Skeletal muscle tissue (tissue), 3 donors: ENCODE measurements at regions not wholly inside any gene's neighbourhood (a gene's known extent, or its start where the extent isn't known, plus 50 kb on each side); places are given as distances from the start of the nearest gene placed in this dataset.

ENCODE experiments used
- H3K27ac ChIP-seq: one replicate; pipeline ENCODE4 v1.7.0; 2013; ENCODE audit warnings: mild to moderate bottlenecking, low read depth, low read length, inconsistent platforms
- H3K27me3 ChIP-seq, 3 donors: one replicate each; pipeline ENCODE4 v1.7.0; 2013; ENCODE audit warnings: low read length in 3 of 3; ENCODE audit not compliant: control insufficient read depth in 3 of 3, insufficient read depth in 3 of 3
- H3K36me3 ChIP-seq, 3 donors: one replicate each; pipeline ENCODE4 v1.7.0; 2013; ENCODE audit warnings: low read length in 3 of 3; ENCODE audit not compliant: control insufficient read depth in 3 of 3, insufficient read depth in 3 of 3
- H3K4me1 ChIP-seq, 3 donors: one replicate each; pipeline ENCODE4 v1.7.0; 2013; ENCODE audit warnings: low read length in 3 of 3, mild to moderate bottlenecking in 3 of 3; ENCODE audit not compliant: control insufficient read depth in 3 of 3, insufficient read depth in 3 of 3
- H3K4me3 ChIP-seq, 3 donors: one replicate each; pipeline ENCODE4 v1.7.0; 2013; ENCODE audit warnings: low read length in 3 of 3
- H3K9ac ChIP-seq, 3 donors: one replicate each; pipeline ENCODE4 v1.7.0; 2013; ENCODE audit warnings: low read length in 3 of 3, mild to moderate bottlenecking in 3 of 3, moderate library complexity in 2 of 3, low read depth in 1 of 3
- H3K9me3 ChIP-seq, 3 donors: one replicate each; pipeline ENCODE4 v1.7.0; 2013; ENCODE audit warnings: low read length in 3 of 3; ENCODE audit not compliant: control insufficient read depth in 3 of 3
- donor health status: Osteomylitis.

GRCh38 chr9:111197256-111197655, 132.8 kb downstream of the OR2K2 start:
- Histone ChIP-seq H3K27ac (no peak overlapping the region), H3K4me3 (no peak overlapping the region), H3K9ac (no peak overlapping the region), H3K9me3 (no peaks in the 10 kb centered on the region), H3K27me3 (no peaks in the 10 kb centered on the region), H3K36me3 (no peaks in the 10 kb centered on the region), H3K4me1 (no peaks in the 10 kb centered on the region)

GRCh38 chr9:111195766-111196165, 134.3 kb downstream of the OR2K2 start:
- Histone ChIP-seq H3K4me1 (no peaks in the 10 kb centered on the region), H3K36me3 (no peaks in the 10 kb centered on the region), H3K27me3 (no peaks in the 10 kb centered on the region), H3K9ac (no peak overlapping the region), H3K4me3 (no peak overlapping the region), H3K9me3 (no peaks in the 10 kb centered on the region), H3K27ac (no peak overlapping the region)

GRCh38 chr9:111193095-111193494, 136.9 kb downstream of the OR2K2 start:
- no peak overlapping the region for H3K4me3 ChIP-seq
- H3K4me1 ChIP-seq, result no peaks in the 10 kb centered on the region
- no peaks in the 10 kb centered on the region for H3K36me3 ChIP-seq
- no peak overlapping the region for H3K27ac ChIP-seq
- H3K9me3 ChIP-seq, result no peaks in the 10 kb centered on the region
- H3K9ac ChIP-seq, result no peak overlapping the region
- no peaks in the 10 kb centered on the region for H3K27me3 ChIP-seq

- H3K9me3 ChIP-seq, result no peaks in the 10 kb centered on the region
- no peaks in the 10 kb centered on the region for H3K36me3 ChIP-seq
- H3K27me3 ChIP-seq, result no peaks in the 10 kb centered on the region
- H3K9ac ChIP-seq, result no peak overlapping the region
- no peak overlapping the region for H3K27ac ChIP-seq
- no peak overlapping the region for H3K4me3 ChIP-seq
- no peaks in the 10 kb centered on the region for H3K4me1 ChIP-seq
These were observed 137.4 kb downstream of the OR2K2 start for GRCh38 chr9:111192650-111193049.

- H3K27me3 ChIP-seq, result no peaks in the 10 kb centered on the region
- H3K9ac ChIP-seq, result no peak overlapping the region
- no peak overlapping the region for H3K4me3 ChIP-seq
- H3K4me1 ChIP-seq, result no peaks in the 10 kb centered on the region
- no peak overlapping the region for H3K27ac ChIP-seq
- no peaks in the 10 kb centered on the region for H3K9me3 ChIP-seq
- no peaks in the 10 kb centered on the region for H3K36me3 ChIP-seq
These were observed 139.7 kb downstream of the OR2K2 start for GRCh38 chr9:111190347-111190746.

GRCh38 chr9:111187376-111187775, 142.6 kb downstream of the OR2K2 start:
- Histone ChIP-seq H3K27me3 (no peaks in the 10 kb centered on the region), H3K9me3 (no peaks in the 10 kb centered on the region), H3K4me1 (no peaks in the 10 kb centered on the region)

GRCh38 chr9:111186021-111186530, 143.9 kb downstream of the OR2K2 start:
- H3K36me3 ChIP-seq, result no peaks in the 10 kb centered on the region
- no peak overlapping the region for H3K9ac ChIP-seq
- no peaks in the 10 kb centered on the region for H3K4me1 ChIP-seq
- no peaks in the 10 kb centered on the region for H3K9me3 ChIP-seq
- no peak overlapping the region for H3K4me3 ChIP-seq
- no peaks in the 10 kb centered on the region for H3K27me3 ChIP-seq
- no peak overlapping the region for H3K27ac ChIP-seq

More at GRCh38 chr9:111187376-111187775, 142.6 kb downstream of the OR2K2 start:
- no peak overlapping the region for H3K27ac ChIP-seq
- H3K9ac ChIP-seq, result no peak overlapping the region
- no peaks in the 10 kb centered on the region for H3K36me3 ChIP-seq
- no peak overlapping the region for H3K4me3 ChIP-seq

GRCh38 chr9:111180811-111181210, 142.5 kb upstream of the LPAR1 start:
- no peaks in the 10 kb centered on the region for H3K4me1 ChIP-seq
- no peak overlapping the region for H3K27ac ChIP-seq
- H3K4me3 ChIP-seq, result no peak overlapping the region
- no peak overlapping the region for H3K9ac ChIP-seq
- H3K36me3 ChIP-seq, result no peaks in the 10 kb centered on the region
- H3K9me3 ChIP-seq, result no peaks in the 10 kb centered on the region
- H3K27me3 ChIP-seq, result no peaks in the 10 kb centered on the region

GRCh38 chr9:111179577-111179976, 141.3 kb upstream of the LPAR1 start:
- no peak overlapping the region for H3K9ac ChIP-seq
- no peak overlapping the region for H3K4me3 ChIP-seq
- no peaks in the 10 kb centered on the region for H3K27me3 ChIP-seq
- H3K36me3 ChIP-seq, result no peaks in the 10 kb centered on the region
- H3K4me1 ChIP-seq, result no peaks in the 10 kb centered on the region
- H3K27ac ChIP-seq, result no peak overlapping the region
- no peaks in the 10 kb centered on the region for H3K9me3 ChIP-seq

GRCh38 chr9:111178331-111179055, 140.2 kb upstream of the LPAR1 start:
- Histone ChIP-seq H3K4me3 (no peak overlapping the region), H3K9me3 (no peaks in the 10 kb centered on the region), H3K9ac (no peak overlapping the region), H3K4me1 (no peaks in the 10 kb centered on the region), H3K27ac (no peak overlapping the region), H3K36me3 (no peaks in the 10 kb centered on the region), H3K27me3 (no peaks in the 10 kb centered on the region)
